NCI-H1694 treated with DMSO at 0.1 percent for 48 hours (cell line): ENCODE measurements at regions not wholly inside any gene's neighbourhood (a gene's known extent, or its start where the extent isn't known, plus 50 kb on each side); places are given as distances from the start of the nearest gene placed in this dataset.

Experiments
- DNase-seq: peaks from one replicate; lab custom pipeline; 2025; lab: John Stamatoyannopoulos, UW

DNA sequence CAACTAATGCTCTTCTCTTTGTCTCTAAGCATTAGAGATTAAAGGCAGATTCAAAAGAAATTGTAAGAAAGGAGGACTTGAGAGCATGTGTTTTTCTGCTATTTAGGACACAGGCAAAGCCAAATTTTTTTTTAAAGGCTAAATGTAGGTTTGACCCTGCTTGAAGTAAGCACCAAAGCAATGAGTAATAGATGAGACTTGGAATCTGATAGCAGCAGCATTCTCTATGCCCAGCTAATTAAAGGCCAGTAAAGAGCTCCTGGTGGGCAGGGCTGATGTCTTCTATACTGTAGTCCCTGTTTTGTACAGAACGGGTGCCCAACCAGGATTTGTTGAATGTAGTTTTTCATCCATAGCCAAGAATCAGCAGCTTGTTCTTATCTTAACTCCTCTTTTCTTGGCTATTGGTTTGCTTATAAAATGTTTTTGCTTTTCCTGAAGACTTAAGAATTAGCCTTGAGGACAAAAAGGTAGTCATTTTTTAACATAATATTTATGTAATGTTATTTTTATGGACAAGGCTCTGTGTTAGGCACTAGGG lies 179.6 kb downstream of the LMO4 start:
- no peak for DNase-seq

DNA sequence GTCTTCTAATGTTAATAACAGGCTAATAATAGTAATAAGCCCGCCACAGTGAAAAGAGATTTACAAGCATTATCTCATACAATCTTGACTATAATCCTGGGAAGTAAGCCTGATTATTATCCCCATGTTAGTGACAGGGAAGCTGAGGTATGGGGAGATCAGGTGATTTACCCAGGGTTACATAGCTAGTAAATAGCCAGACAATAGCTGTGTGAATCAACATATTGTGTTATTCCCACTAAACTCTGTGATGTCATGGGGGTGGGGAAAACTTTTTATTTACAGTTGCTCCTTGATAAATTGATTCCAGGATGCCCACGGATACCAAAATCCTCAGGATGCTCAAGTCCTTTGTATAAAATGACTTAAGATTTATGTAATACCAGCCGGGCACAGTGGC lies 181.9 kb downstream of the LMO4 start:
- no peak for DNase-seq

DNA sequence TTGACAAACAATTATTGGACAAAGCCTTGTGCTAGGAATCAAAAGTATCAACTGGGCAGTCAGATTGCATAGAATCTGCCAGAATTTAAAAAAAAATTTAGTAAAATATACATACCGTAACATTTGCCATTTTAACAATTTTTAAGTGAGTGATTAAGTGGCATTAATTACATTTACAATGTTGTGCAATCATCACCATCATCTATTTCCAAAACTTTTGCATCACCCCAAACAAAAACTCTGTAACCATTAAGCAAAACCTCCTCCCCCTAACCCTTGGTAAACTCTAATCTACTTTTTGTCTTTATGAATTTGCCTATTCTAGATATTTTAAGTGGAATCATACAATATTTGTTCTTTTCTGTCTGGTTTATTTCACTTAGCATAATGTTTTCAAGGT lies 182.8 kb downstream of the LMO4 start:
- no peak for DNase-seq

DNA sequence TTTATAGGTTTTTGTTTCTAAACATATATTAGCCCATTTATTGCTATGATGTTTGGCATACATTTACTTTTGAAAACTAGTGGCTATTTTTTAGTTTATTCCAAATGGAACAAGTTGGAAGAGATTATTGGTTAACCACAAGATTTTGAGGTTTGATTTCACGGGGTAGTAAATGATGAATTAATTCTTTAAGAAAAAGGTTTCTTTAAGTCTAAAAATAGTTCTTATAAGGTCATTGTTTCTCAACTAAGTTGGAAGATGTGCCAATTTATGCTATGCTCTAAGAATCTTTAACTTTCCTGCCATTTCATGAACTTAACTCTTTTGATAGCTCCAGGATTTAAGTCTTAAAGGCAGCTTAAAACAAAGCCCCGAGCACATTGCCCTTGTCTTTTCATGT lies 183.8 kb downstream of the LMO4 start:
- DNase-seq = no peak

DNA sequence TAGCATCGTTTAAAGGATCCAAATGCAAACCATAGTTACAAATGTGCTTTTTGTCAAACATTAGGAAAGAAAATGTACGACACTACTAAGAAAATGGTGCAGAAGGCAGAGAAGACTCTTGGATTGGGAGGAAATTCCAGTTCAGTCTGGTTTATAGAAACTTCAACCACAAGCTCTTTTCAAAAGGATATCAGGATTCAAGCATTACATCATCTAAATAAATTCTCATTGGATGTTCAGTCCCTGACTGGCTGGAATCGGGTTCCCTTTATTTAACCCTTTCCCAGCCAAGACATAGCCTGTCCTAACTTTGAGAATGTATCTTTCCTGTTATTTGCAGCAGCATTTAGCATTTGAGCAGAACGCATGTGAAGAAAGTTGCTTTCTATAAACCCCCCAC lies 184.6 kb downstream of the LMO4 start:
- DNase-seq = no peak

DNA sequence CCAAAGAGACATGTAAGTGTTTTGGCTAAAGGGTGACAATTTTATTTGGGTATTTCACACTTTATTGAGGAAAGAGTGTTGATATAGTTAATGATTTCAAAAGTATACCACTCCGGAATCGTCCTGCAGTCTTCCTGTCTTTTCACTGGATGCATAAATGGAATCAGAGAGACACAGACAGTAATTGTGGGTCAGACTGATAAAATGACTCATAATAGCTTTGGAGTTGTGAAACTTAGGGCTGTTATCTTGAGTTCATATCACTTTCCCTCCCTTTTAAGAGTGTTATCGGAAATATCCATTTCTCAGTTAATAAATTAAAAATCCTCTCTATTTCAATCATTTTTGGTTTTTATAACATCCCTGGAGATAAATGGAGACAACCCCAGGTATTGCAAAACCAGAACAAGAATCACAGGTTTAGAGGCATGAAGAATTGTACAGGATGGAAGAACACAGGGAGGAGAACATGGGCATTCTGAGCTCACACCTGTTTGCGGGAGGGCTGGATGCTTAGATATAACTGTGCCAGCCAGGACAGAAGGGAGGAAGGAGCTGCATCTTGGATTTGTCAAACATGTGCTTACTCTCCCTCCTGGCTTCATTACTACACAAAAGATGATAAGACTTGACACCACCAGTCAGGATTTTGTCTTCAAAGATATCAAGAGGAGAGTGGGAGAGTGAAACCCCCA lies 185.4 kb downstream of the LMO4 start:
- no peak for DNase-seq

DNA sequence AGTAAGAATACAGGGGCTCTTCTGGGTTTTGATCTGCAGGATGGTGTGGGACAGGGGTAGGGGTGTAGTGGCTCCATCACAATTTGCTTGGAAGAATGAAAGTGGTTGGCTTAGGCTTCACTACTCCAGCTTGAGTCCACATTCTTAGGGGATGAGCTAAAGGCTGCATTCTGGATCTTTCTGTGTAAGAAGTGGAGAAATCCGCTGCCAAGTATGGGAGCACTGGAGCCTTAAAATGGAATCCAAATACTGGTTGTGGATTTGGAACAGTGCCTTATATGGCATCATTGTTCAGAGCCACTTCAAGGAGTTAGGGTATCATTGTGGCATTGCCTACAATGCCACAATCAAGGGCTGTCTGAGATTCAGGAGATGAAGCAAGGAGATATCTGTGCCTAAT lies 187.1 kb downstream of the LMO4 start:
- DNase-seq = no peak

DNA sequence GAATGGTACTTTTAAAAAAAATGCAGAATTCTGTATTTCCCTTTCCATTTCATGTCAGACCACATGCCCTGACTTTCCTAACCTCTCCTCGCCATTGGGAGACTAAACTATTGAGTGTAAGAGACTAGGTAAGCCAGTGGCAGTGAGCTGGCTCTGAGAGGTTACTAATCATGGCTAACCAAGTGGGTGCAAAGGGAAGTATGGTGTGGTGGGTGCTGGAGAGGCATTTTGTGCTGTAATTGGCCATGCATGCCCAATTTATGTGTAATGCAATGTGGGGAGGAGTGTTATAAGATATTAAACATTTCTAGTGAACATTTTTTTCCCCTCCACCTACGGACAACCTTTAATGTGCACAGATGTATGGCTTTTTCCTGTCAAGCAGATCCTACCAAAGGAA lies 190.1 kb downstream of the LMO4 start:
- no peak for DNase-seq

DNA sequence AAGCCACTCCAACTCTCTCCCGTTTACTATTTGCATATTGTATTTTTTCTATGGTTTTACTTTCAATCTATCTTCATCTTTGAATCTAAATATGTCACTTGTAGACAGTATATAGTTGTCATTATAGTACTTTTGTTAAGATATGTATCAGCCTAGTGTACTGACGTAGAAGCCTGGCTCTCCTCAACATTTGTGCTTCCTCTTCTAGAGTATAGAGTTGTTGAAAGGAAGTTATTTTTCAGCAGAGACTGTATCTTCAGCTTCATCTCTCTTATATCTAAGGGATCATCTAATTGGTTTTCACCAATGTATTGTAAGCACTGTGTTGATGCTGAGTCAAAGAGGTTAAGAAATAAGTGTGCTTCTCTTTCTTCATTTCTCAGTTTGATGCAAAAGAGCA lies 192.8 kb downstream of the LMO4 start:
- DNase-seq = no peak

DNA sequence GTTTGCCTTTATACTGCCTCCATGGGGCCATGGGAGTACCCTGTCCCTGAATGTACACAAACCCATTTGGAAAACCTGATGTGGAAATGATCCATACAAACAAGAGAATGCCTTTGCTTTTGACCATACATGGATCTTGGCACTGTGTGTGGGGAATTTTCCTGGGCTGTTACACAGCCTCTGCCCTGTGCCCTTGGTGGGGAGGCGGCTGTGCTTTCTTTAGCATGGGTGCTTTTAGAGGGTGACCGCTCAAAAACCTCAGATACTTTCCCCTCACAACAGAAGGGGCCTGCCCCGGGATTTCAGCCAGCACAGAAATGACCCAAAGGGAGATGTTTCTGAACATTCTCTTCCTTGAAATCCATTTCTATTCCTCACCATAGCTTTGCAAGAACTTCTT lies 194.8 kb downstream of the LMO4 start:
- no peak for DNase-seq

DNA sequence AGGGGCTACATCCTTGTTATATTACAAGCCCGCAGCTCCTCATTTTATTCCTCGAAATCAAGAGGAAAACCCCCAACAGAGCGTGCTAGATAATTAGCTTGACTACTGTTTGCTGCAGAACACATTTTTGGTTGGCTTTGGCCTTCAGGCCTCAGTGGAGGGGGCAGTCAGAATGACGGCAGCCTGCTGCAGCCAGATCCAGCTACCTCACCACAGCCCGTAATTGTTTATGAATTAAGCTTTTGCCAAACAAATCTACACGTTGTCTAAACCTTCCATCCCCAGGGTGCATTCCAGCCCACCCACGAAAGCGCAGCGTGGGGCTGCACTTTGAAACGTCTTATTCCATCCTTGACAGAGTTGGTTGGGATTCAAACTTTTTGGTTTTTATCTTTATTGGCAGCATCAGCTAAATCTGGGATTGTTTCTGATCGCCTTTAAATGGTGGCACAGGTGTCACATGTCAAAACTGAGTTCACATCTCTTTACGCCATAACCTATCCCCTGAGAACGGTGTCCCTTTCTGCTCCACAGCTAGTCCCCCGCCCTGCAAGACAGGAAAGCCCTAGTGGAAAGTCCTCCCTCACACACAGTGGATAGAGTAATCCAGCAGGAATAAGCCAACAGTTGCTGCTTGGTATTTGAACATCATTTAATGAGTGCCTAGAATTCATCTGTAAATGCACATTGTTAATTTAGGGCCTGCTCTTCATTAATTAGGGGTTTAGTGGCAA lies 195.5 kb downstream of the LMO4 start:
- DNase-seq = no peak

DNA sequence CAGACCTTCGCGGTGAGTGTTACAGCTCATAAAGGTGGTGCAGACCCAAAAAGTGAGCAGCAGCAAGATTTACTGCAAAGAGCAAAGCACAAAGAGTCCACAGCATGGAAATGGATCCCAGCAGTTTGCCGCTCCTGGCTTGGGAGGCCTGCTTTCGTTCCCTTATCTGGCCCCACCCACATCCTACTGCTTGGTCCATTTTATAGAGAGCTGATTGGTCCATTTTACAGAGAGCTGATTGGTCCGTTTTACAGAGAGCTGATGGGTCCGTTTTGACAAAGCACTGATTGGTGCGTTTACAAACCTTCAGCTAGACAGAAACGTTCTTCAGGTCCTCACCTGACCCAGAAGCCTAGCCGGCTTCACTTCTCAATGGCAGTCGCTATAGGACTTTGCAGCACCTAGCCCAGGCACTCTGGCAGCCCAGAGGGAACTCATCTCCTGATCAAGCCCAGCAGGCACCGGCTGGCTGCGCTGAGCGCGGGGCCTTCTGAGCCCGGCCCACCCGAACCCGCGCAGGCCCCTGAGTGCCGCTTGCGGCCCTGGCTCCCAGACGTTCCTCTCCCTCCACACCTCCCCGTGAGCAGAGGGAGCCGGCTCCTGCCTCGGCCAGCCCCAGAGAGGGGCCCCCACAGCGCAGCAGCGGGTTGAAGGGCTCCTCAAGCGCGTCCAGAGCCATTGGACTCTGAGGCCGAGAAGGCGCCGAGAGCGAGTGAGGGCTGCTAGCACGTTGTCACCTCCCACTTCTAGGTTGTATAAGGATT lies 200.3 kb downstream of the LMO4 start:
- no peak for DNase-seq

DNA sequence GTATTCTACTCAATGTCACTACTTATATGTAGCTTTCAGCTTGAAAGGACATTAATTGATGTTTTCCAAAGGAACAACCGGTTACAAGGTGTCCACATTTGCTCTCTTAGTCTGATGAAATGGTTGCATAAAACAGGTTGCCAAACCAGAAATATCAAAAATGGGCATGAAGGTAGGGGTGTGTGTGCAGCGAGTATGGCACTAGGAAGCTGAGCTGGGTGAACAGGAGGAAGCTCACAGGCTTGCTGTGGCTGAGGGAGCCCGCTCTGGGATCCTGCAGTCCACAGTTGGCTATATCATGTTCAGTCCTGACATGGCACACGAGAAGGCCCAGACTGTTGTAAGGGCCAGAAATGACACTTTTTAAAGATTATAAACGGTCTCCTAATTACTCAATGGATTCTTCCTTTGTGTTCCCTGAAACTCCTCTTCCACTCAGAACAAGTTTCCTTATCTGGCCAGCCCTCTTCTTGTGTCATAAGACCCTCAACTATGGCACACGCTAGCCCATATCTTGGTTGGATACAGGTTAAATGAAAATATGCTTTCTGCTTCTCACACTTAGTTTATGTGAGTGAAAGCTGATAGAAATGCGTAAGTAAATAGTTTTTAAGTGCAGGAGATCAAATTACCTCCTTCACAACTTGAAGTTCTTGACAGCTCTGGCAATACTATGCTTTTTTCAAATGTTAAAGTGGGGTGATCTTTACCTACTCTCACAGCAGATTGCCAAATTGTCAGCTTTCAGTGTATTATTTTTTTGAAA lies 201.5 kb downstream of the LMO4 start:
- no peak for DNase-seq

DNA sequence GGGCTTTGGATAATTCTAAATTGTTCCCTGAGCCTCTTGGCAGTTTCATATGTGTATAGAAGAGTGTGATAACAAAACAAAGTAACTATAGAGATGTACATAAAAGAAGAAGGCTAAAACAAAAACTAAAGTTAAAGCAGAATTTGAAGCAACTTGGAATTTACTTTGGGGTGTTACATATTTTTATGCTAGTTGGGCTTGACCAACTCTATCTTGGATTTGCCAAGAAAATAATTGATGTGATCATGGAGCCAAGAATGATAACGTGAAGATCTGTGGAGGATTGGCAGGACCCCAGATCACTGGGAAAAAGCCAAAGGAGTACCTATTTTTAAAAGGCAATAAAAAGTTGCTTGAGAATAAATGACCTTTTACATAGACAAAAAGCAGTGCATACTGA lies 206.9 kb downstream of the LMO4 start:
- no peak for DNase-seq

DNA sequence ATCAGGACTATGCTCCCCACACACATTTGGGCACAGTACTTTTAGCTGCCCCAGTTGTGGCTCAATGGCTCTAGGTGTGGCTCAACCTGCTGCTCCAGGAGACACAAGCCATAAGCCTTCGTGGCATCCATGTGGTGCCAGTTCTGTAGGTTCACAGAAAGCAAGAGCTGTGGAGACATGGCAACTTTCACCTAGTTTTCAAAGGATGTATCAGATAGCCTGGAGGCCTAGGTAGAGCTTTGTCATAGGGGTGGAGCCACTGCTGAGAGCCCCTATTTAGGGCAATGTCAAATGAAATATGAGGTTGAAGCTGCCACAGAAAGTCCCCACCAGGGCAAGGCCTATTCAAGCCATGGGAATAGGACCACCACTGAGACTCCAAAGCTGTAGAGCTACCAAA lies 210.5 kb downstream of the LMO4 start:
- DNase-seq = no peak

DNA sequence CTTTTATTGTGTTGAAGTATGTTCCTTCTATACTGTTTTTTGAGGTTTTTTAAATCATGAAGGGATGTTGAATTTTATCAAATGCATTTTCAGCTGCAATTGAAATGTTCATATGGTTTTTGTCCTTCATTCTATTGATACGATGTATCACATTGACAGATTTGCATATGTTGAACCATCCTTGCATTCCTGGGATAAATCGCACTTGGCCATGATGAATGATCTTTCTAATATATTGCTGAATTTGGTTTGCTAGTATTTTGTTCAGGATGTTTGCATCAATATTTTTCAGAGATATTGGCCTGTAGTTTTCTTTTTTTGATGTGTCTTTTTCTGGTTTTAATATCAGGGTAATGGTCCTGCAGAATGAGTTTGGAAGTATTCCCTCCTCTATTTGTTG lies 214.0 kb downstream of the LMO4 start:
- no peak for DNase-seq

DNA sequence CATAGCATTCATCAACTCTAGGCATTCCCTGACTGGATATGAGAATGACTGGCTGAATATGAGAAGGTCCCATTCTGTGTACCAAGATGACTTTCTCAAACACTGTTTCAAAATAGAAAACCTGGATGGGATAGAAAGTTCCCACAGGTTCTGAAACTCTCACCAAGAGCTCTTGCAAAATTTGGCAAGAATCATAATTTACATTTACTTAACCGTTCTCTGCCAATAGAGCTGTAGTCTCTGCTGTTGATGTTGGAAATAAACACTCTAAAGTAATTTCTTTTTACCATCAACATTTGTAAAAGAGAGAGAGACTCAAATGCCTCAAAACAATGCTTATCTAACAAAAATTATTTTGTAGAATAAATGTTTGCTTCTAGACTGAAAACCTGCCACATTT lies 221.1 kb downstream of the LMO4 start:
- DNase-seq = no peak

DNA sequence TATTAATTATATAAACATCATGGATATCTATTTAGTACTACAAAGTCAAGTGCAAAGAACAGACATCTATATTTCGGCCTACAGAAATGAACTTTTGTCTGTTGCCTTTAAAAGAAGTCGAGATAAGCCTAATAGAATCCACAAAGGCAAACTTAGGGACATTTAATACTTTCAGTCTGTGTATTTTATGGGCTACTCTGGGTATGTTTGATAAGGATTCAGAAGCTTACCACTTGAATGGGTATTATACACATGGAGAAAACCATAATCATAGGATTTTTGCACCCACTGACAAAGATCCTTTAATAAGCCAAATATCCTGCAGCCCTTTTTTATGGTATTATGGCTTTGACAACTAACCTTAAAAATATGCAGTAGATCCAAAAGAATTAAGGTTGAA lies 224.8 kb downstream of the LMO4 start:
- DNase-seq = no peak

DNA sequence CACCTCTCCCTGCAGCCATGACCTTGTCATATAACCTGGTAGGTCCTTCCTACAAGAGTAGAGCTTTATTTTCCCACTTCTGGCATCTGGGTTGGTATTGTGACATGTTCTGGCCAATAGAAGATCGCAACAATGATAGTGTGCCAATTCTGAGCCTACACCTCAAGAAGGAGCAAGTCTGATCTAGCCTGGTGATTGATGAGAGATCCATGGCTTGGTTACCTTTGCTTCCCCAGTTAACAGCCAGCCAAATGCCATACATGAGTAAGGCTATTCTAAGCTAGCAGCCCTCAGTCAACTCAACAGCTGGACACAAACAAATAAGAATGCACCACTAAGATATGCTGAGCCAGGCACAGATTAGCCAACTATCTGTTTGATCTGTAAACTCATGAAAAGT lies 226.7 kb downstream of the LMO4 start:
- DNase-seq = no peak

DNA sequence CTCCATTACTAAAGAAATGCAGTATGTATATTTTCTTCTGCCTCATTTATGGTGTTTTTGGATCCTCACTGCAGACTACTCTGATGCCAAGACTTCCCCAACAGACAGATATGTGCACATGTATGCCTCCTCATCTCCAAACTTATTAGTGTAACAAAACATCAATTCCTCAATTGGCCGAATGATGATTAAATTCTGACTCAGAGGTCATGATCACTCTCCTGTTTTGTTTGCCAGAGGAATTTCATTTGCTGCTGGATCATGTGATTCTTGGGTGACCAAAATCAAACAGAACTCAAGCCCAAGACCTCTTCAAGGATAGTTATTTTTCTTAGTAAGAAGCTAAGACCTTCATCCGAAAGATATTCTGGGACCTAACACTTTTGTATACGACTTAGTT lies 227.6 kb downstream of the LMO4 start:
- DNase-seq = no peak

DNA sequence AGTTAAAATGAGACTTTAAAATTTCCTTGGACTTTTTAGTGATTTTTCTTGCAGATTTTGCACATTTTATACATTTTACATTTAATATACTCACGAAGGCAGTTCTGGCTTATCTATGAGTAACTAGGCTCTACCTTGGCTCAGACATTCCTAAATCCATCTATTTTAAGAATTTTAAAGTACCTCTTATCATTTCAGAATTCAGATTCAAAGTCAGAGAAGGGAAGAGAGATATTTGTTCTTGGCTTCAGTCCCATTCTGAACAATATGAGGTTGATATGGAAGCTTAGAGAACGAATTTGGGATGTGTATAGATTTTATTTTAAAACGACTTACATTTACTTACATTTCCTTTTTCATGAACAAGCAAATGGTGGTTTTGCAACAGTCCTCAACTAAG lies 230.2 kb downstream of the LMO4 start:
- no peak for DNase-seq

DNA sequence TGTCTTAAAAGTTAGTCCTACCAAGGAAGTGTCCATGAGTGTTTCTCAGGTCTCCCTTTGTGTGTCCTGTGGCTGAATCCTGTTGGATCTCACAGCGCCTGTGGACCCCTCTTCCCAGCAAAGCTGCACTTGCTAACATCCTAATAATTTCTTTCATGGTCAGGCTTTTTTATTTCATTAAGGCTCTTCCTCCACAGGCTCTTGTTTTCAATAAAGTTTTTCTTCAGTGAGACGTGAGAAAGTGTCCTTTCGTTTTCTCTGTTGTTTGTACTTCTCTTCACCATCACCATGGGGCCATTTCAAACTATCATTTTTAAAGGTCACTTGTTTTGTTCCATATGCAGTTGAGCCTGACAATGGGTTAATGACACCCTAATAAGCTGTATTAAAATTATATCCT lies 231.5 kb downstream of the LMO4 start:
- DNase-seq = no peak
